Activated CD4-positive, alpha-beta T cell treated with anti-CD3 and anti-CD28 coated beads for 36 hours (primary cell): ENCODE measurements at regions not wholly inside any gene's neighbourhood (a gene's known extent, or its start where the extent isn't known, plus 50 kb on each side); places are given as distances from the start of the nearest gene placed in this dataset.

ENCODE experiments used
- ATAC-seq: fragments of 200-7000 bp; cut with Tn5 transposase; one replicate; pipeline ENCODE4 v1.10.0; 2021; ENCODE audit warnings: mild to moderate bottlenecking, moderate library complexity
- CTCF ChIA-PET: fragments of 350-600 bp; sonication (Branson Sonifier 250); formaldehyde crosslinking; loops from one replicate; lab custom pipeline; 2021; ENCODE audit warnings: antibody characterized with exemption; lab: Charles Lee
- POLR2A ChIA-PET: fragments of 350-600 bp; sonication (Branson Sonifier 250); formaldehyde crosslinking; loops from one replicate; lab custom pipeline; 2021; ENCODE audit warnings: antibody characterized with exemption, inconsistent platforms; lab: Charles Lee
- DNase-seq: peaks from one replicate; pipeline ENCODE4 v3.0.0-alpha.2; 2020
- H3K27ac Mint-ChIP-seq: one replicate; pipeline ENCODE4 v1.8.0; 2021; ENCODE audit warnings: mixed read lengths
- H3K27me3 Mint-ChIP-seq: one replicate; pipeline ENCODE4 v1.8.0; 2021; ENCODE audit warnings: mixed read lengths
- H3K36me3 Mint-ChIP-seq: one replicate; pipeline ENCODE4 v1.8.0; 2021; ENCODE audit warnings: low read depth, mixed read lengths
- H3K4me1 Mint-ChIP-seq: one replicate; pipeline ENCODE4 v1.8.0; 2021; ENCODE audit warnings: mixed read lengths
- H3K4me3 Mint-ChIP-seq: one replicate; pipeline ENCODE4 v1.8.0; 2021; ENCODE audit warnings: mild to moderate bottlenecking, moderate library complexity, mixed read lengths
- H3K9me3 Mint-ChIP-seq: one replicate; pipeline ENCODE4 v1.8.0; 2021; ENCODE audit warnings: low read depth, mixed read lengths
- intact Hi-C, 2 experiments: fragments of 100-400 bp; cut with DNase I in 1 of 2; cut with micrococcal nuclease in 1 of 2; formaldehyde crosslinking; loops; one replicate each; pipeline versions ENCODE4 v1.14.2 to v1.15.1; 2022 to 2024; cut with DNase I, micrococcal nuclease

- intact Hi-C loops = no loop called here
- Mint-ChIP-seq H3K4me1 (no peaks in the 10 kb centered on the region), H3K9me3 (no peaks in the 10 kb centered on the region), H3K27me3 (peaks cover 11% of the 10 kb centered on the region), H3K27ac (no peak overlapping the region), H3K36me3 (no peaks in the 10 kb centered on the region), H3K4me3 (no peak overlapping the region)
- POLR2A ChIA-PET = no interaction called here
- ATAC-seq (no peak), DNase-seq (no peak)
- CTCF ChIA-PET = no interaction called here
These were observed 807.3 kb upstream of the TMEM132C start for GRCh38 chr12:127459687-127460086.

GRCh38 chr12:127463237-127463636, 803.7 kb upstream of the TMEM132C start:
- no peaks in the 10 kb centered on the region for H3K27me3 Mint-ChIP-seq
- ChIA-PET CTCF (no interaction called here), POLR2A (no interaction called here)
- H3K9me3 Mint-ChIP-seq = no peaks in the 10 kb centered on the region
- H3K4me1 Mint-ChIP-seq = no peaks in the 10 kb centered on the region
- no peak overlapping the region for H3K4me3 Mint-ChIP-seq
- intact Hi-C loops = no loop called here
- H3K36me3 Mint-ChIP-seq = no peaks in the 10 kb centered on the region
- H3K27ac Mint-ChIP-seq = no peak overlapping the region
- ATAC-seq (no peak), DNase-seq (no peak)

- Mint-ChIP-seq H3K9me3 (no peaks in the 10 kb centered on the region), H3K4me3 (no peak overlapping the region), H3K27ac (no peak overlapping the region), H3K4me1 (no peaks in the 10 kb centered on the region), H3K36me3 (no peaks in the 10 kb centered on the region), H3K27me3 (no peaks in the 10 kb centered on the region)
- intact Hi-C loops = no loop called here
- ATAC-seq (no peak), DNase-seq (no peak)
- ChIA-PET CTCF (no interaction called here), POLR2A (no interaction called here)
These were observed 797.6 kb upstream of the TMEM132C start for GRCh38 chr12:127469331-127469730.

GRCh38 chr12:127473766-127474165, 793.2 kb upstream of the TMEM132C start:
- no peak for DNase-seq
- intact Hi-C loops = no loop called here

GRCh38 chr12:127479256-127479655, 787.7 kb upstream of the TMEM132C start:
- ATAC-seq (no peak), DNase-seq (no peak)
- peaks cover 2% of the 10 kb centered on the region for H3K9me3 Mint-ChIP-seq
- POLR2A ChIA-PET = no interaction called here
- H3K4me3 Mint-ChIP-seq = no peak overlapping the region
- CTCF ChIA-PET = no interaction called here
- no peaks in the 10 kb centered on the region for H3K36me3 Mint-ChIP-seq
- H3K27ac Mint-ChIP-seq = no peak overlapping the region
- no peaks in the 10 kb centered on the region for H3K27me3 Mint-ChIP-seq
- intact Hi-C loops = no loop called here
- H3K4me1 Mint-ChIP-seq = no peaks in the 10 kb centered on the region

More at GRCh38 chr12:127473766-127474165, 793.2 kb upstream of the TMEM132C start:
- Mint-ChIP-seq H3K27ac (no peak overlapping the region), H3K4me1 (no peaks in the 10 kb centered on the region), H3K9me3 (no peaks in the 10 kb centered on the region), H3K36me3 (no peaks in the 10 kb centered on the region), H3K4me3 (no peak overlapping the region), H3K27me3 (no peaks in the 10 kb centered on the region)
- ChIA-PET CTCF (no interaction called here), POLR2A (no interaction called here)
- no peak for ATAC-seq

DNA sequence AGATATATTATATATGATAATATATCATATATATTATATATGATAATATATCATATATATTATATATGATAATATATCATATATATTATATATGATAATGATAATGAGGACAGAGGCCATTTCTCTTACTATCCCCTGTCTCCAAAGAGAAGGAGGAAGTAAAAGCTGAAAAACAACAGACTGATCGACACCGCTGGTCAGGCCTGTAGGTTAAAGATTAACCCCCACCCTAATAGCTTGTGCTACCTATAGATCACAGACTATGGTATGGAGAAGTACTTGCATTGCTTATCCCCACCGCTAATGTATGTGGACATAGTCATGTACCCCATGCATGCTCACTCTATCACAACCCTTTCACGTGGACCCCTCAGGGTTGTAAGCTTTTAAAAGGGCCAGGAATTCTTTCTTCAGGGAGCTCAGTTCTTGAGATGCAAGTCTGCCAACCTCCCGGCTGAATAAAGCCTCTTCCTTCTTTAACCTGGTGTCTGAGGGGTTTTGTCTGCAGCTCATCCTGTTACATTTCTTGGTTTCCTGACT, 786.1 kb upstream of the TMEM132C start:
- ATAC-seq (peak; percentile 26), DNase-seq (no peak)
- Mint-ChIP-seq H3K9me3 (peaks cover 2% of the 10 kb centered on the region), H3K27ac (no peak overlapping the region), H3K27me3 (no peaks in the 10 kb centered on the region), H3K4me1 (no peaks in the 10 kb centered on the region), H3K36me3 (no peaks in the 10 kb centered on the region), H3K4me3 (no peak overlapping the region)
- intact Hi-C loops = no loop called here
- ChIA-PET POLR2A (no interaction called here), CTCF (no interaction called here)

- no peak for DNase-seq
- CTCF ChIA-PET = no interaction called here
- no peak overlapping the region for H3K4me3 Mint-ChIP-seq
- no peaks in the 10 kb centered on the region for H3K4me1 Mint-ChIP-seq
- intact Hi-C loops = no loop called here
- H3K27me3 Mint-ChIP-seq = no peaks in the 10 kb centered on the region
- H3K27ac Mint-ChIP-seq = no peak overlapping the region
- peaks cover 2% of the 10 kb centered on the region for H3K9me3 Mint-ChIP-seq
- POLR2A ChIA-PET = no interaction called here
- no peak for ATAC-seq
- no peaks in the 10 kb centered on the region for H3K36me3 Mint-ChIP-seq
These were observed 784.0 kb upstream of the TMEM132C start for GRCh38 chr12:127482950-127483349.

DNA sequence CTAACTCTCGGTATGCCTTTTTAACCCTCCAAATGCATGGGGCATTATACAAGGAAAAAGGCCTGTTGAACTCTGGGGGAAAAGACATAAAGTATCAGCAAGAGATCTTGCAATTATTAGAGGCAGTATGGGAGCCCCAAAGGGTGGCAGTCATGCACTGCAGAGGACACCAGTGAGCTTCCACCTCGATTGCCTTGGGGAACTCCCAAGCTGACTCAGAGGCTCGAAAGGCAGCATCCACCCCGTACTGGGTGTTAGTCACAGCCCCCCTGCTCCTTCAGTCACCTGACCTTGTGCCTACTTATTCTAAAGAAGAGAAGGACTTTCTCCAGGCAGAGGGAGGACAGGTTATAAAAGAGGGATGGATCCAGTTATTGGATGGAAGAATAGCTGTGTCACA, 781.4 kb upstream of the TMEM132C start:
- ATAC-seq (peak; percentile 84), DNase-seq (peak; percentile 71)
- no peak overlapping the region for H3K4me3 Mint-ChIP-seq
- H3K27ac Mint-ChIP-seq = no peak overlapping the region
- CTCF ChIA-PET = interaction anchor here (1.7 kb wide), 1 partner anchor 192 kb away, joined by 6 read pairs; no protein-coding TSS in a partner anchor
- H3K36me3 Mint-ChIP-seq = no peaks in the 10 kb centered on the region
- peaks cover 2% of the 10 kb centered on the region for H3K9me3 Mint-ChIP-seq
- no peaks in the 10 kb centered on the region for H3K27me3 Mint-ChIP-seq
- H3K4me1 Mint-ChIP-seq = no peaks in the 10 kb centered on the region
- POLR2A ChIA-PET = no interaction called here
- intact Hi-C loops = loop anchor here in 1 of 2 experiments (1.0 to 5.0 kb wide), 3 partner anchors 72 to 584 kb away; no protein-coding TSS in a partner anchor

DNA sequence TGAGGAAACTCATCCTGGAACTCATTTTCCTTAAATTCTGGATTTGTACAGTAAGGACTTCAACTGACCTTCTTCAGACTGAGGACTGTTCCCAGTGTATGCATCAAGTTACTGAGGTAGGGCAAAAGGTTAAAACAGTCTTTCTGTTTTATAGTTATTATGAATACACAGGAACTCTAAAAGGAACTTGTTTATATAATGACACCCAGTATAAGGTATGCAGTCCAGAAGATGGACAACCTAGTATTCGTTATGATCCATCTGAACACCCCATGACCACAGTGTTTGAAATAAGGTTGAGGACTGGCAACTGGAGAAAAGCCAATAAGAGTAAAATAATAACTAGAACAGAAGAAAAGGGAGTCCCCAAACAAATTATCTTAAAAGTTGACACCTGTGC, 779.9 kb upstream of the TMEM132C start:
- ATAC-seq (no peak), DNase-seq (no peak)
- H3K27me3 Mint-ChIP-seq = no peaks in the 10 kb centered on the region
- no peak overlapping the region for H3K27ac Mint-ChIP-seq
- ChIA-PET POLR2A (no interaction called here), CTCF (interaction anchor here (0.7 kb wide), 1 partner anchor 73 kb away, joined by 3 read pairs; no protein-coding TSS in a partner anchor)
- H3K4me3 Mint-ChIP-seq = no peak overlapping the region
- H3K9me3 Mint-ChIP-seq = no peaks in the 10 kb centered on the region
- intact Hi-C loops = loop anchor here in 1 of 2 experiments (5.0 kb wide), 1 partner anchor 70 kb away; no protein-coding TSS in a partner anchor
- H3K4me1 Mint-ChIP-seq = no peaks in the 10 kb centered on the region
- H3K36me3 Mint-ChIP-seq = no peaks in the 10 kb centered on the region

DNA sequence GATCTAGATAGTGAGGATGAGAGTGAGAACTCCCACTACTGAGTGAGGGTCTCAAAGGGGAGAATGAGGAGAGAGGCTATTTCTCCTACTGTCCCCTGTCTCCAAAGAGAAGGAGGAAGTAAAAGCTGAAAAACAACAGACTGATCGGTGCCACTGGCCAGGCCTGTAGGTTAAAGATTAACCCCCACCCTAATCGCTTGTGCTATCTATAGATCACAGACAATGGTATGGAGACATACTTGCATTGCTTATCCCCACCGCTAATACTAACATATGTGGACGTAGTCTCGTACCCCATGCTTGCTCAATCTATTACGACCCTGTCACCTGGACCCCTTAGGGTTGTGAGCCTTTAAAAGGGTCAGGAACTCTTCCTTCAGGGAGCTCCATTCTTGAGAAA, 777.9 kb upstream of the TMEM132C start:
- H3K27me3 Mint-ChIP-seq = no peaks in the 10 kb centered on the region
- no peaks in the 10 kb centered on the region for H3K36me3 Mint-ChIP-seq
- H3K27ac Mint-ChIP-seq = no peak overlapping the region
- ChIA-PET POLR2A (no interaction called here), CTCF (no interaction called here)
- no peak overlapping the region for H3K4me3 Mint-ChIP-seq
- ATAC-seq (no peak), DNase-seq (no peak)
- no peaks in the 10 kb centered on the region for H3K9me3 Mint-ChIP-seq
- no peaks in the 10 kb centered on the region for H3K4me1 Mint-ChIP-seq
- intact Hi-C loops = loop anchor here in 1 of 2 experiments (5.0 kb wide), 1 partner anchor 68 kb away; no protein-coding TSS in a partner anchor

GRCh38 chr12:127494961-127495915, 771.7 kb upstream of the TMEM132C start:
- intact Hi-C loops = no loop called here
- H3K4me3 Mint-ChIP-seq = no peak overlapping the region
- DNase-seq = no peak
- H3K4me1 Mint-ChIP-seq = no peaks in the 10 kb centered on the region
- ChIA-PET CTCF (no interaction called here), POLR2A (no interaction called here)
- no peaks in the 10 kb centered on the region for H3K27me3 Mint-ChIP-seq
- H3K36me3 Mint-ChIP-seq = no peaks in the 10 kb centered on the region
- no peaks in the 10 kb centered on the region for H3K9me3 Mint-ChIP-seq
- ATAC-seq = no peak
- H3K27ac Mint-ChIP-seq = no peak overlapping the region

DNA sequence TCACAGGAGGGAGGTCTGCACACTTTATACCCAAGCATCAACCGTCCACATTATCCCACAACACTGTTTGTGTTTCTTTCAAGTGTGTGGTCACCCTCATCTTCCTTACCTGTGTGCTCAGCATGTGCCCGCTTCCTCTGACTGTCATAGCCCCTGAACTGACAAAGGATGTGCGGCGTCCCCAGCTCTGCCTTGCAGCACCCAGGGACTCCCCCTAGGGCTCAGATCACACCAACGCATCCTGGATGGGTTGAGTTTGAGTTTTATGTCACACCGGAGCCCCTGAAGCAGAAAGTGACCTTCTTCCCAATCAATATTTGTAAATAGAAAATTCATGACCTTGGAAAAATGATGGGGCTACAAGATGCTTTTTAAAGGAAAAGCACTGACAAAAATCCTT, 770.7 kb upstream of the TMEM132C start:
- Mint-ChIP-seq H3K4me3 (no peak overlapping the region), H3K9me3 (no peaks in the 10 kb centered on the region), H3K27ac (no peak overlapping the region), H3K36me3 (no peaks in the 10 kb centered on the region), H3K27me3 (no peaks in the 10 kb centered on the region), H3K4me1 (no peaks in the 10 kb centered on the region)
- no peak for DNase-seq
- intact Hi-C loops = no loop called here
- ATAC-seq = no peak
- POLR2A ChIA-PET = no interaction called here
- CTCF ChIA-PET = no interaction called here
